Rectal smooth muscle tissue (tissue), 1 donor: ENCODE measurements at regions not wholly inside any gene's neighbourhood (a gene's known extent, or its start where the extent isn't known, plus 50 kb on each side); places are given as distances from the start of the nearest gene placed in this dataset.

Experiments
- H3K27ac ChIP-seq: one replicate; pipeline ENCODE4 v1.7.0; 2013; ENCODE audit warnings: low read depth, low read length, inconsistent platforms
- H3K27me3 ChIP-seq: one replicate; pipeline ENCODE4 v1.7.0; 2013; ENCODE audit warnings: low read length; ENCODE audit not compliant: control insufficient read depth, insufficient read depth
- H3K36me3 ChIP-seq: one replicate; pipeline ENCODE4 v1.7.0; 2013; ENCODE audit warnings: low read length; ENCODE audit not compliant: control insufficient read depth, insufficient read depth
- H3K4me1 ChIP-seq: one replicate; pipeline ENCODE4 v1.7.0; 2013; ENCODE audit warnings: low read length; ENCODE audit not compliant: control insufficient read depth, insufficient read depth
- H3K4me3 ChIP-seq: one replicate; pipeline ENCODE4 v1.7.0; 2013; ENCODE audit warnings: low read length
- H3K9ac ChIP-seq: one replicate; pipeline ENCODE4 v1.7.0; 2013; ENCODE audit warnings: low read length

GRCh38 chr6:3635482-3635881 is 116.0 kb downstream of the PXDC1 start:
- no peaks in the 10 kb centered on the region for H3K4me1 ChIP-seq
- no peaks in the 10 kb centered on the region for H3K36me3 ChIP-seq
- no peaks in the 10 kb centered on the region for H3K27me3 ChIP-seq
- H3K4me3 ChIP-seq: no peak overlapping the region
- no peak overlapping the region for H3K9ac ChIP-seq
- H3K27ac ChIP-seq: no peak overlapping the region

DNA sequence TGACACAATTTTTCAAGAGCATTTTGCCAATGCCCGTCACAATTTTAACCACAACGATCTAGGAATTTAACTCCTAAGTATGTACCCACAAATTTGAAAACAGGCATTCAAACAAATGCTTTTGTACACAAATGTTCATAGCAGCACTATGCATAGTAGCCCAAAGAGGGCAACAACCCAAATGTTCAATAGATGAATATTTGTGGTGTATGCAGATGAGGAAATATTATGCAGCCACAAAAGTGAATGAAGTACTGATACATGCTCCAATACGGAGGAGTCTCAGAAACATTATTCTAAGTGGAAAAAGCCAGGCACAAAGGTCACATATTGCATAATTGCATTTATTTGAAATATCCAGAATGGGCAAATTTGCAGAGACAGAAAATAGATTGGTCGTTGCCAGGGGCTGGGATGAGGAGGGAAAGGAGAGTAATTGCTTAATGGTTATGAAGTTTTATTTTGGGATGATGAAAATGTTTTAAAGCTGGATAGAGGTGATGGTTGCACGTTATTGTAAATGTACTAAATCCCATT is 117.2 kb downstream of the PXDC1 start:
- no peak overlapping the region for H3K4me3 ChIP-seq
- no peak overlapping the region for H3K27ac ChIP-seq
- H3K4me1 ChIP-seq: no peaks in the 10 kb centered on the region
- H3K27me3 ChIP-seq: no peaks in the 10 kb centered on the region
- no peak overlapping the region for H3K9ac ChIP-seq
- no peaks in the 10 kb centered on the region for H3K36me3 ChIP-seq

DNA sequence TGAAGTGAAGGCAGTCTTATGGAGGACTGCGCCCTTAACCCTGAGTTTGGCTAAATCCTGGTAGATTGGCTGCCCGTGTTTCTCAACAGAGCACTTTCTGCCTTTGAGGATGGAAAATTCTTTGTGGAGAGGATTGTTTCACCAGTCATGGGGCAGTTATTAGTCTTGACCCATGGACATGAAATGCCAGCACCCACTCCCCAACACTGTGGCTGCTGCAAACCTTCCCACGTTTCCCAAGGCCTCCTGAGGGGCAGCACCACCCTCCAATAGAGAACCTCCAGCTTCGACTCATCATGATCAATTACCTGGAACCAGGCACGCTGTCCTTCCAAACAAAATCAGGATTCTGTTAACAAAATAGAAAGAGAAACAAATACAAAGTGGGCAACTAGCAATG is 117.8 kb downstream of the PXDC1 start:
- Histone ChIP-seq H3K4me1 (no peaks in the 10 kb centered on the region), H3K9ac (no peak overlapping the region), H3K27me3 (no peaks in the 10 kb centered on the region), H3K27ac (no peak overlapping the region), H3K4me3 (no peak overlapping the region), H3K36me3 (no peaks in the 10 kb centered on the region)

DNA sequence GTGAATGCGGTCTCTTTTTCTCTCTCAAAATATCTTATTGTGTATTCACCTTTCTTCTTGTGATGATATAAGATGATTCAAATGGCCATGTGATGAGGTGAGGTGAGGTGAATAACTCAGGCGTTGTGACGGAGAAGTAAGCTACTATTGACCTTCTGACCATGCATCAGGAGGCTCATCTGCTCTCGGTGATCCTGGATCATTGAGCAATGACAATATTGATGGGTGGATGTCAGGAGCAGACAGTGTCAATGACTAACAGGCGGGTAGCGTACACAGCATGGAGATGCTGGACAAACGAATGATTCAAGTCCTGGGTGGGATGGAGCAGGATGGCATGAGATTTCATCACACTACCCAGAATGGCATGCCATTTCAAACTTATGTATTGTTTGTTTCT is 119.6 kb downstream of the PXDC1 start:
- H3K4me1 ChIP-seq: no peaks in the 10 kb centered on the region
- no peak overlapping the region for H3K4me3 ChIP-seq
- no peaks in the 10 kb centered on the region for H3K36me3 ChIP-seq
- H3K27me3 ChIP-seq: no peaks in the 10 kb centered on the region
- H3K27ac ChIP-seq: no peak overlapping the region
- H3K9ac ChIP-seq: no peak overlapping the region

- no peak overlapping the region for H3K27ac ChIP-seq
- no peak overlapping the region for H3K9ac ChIP-seq
- no peaks in the 10 kb centered on the region for H3K27me3 ChIP-seq
- H3K36me3 ChIP-seq: no peaks in the 10 kb centered on the region
- no peak overlapping the region for H3K4me3 ChIP-seq
- H3K4me1 ChIP-seq: no peaks in the 10 kb centered on the region
These were observed 120.3 kb downstream of the PXDC1 start for GRCh38 chr6:3631186-3631585.

DNA sequence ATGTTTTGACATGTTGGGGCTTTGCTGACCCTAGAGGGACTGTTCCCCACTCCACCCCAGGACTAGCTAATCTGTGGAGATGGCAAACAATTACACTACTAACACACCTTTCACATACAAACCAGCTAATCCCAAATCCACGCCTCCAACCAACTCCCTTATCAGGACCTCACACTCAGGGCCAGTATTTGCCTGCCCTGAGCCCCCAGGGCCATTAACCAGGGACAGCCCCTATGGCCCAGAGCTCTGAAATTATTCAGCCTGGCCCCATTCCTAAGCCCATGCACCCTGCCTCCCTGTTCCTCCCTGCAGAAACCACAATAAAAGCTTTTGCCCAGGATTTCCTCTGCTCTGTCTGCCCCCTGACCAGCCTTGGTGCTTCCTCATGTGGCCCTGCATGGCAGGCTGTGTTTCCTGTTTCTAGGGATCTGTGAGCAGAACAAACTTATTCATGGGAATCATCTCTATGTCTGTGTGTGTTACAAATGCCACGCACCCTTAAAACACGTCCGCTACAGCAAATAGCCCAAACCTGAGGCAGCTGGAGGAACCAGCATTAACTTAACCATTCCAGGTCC is 121.2 kb downstream of the PXDC1 start:
- H3K27me3 ChIP-seq: no peaks in the 10 kb centered on the region
- H3K36me3 ChIP-seq: no peaks in the 10 kb centered on the region
- H3K4me1 ChIP-seq: no peaks in the 10 kb centered on the region
- H3K27ac ChIP-seq: no peak overlapping the region
- no peak overlapping the region for H3K4me3 ChIP-seq
- no peak overlapping the region for H3K9ac ChIP-seq

GRCh38 chr6:3627956-3628835 is 123.3 kb downstream of the PXDC1 start:
- no peaks in the 10 kb centered on the region for H3K27me3 ChIP-seq
- H3K4me3 ChIP-seq: no peak overlapping the region
- H3K4me1 ChIP-seq: no peaks in the 10 kb centered on the region
- no peaks in the 10 kb centered on the region for H3K36me3 ChIP-seq
- no peak overlapping the region for H3K9ac ChIP-seq
- H3K27ac ChIP-seq: no peak overlapping the region

DNA sequence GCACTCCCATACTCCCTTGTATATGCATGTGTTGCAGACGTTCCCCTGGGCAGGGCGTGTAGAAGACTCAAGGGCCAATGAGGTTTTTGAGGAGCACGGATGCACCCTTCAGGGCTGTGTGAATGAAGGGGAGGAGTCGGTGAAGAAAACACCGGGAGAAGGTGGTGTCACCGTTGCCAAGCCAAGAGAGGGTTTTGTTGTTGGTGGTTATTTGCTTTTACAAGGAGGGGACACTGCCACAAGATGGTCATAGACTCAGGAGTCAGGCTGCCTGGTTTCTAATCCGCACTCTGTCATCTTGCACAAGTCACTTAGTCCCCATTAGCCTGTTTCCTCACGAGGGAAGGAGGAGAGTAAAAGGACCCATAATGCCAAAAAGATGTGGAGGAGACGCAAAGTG is 124.0 kb downstream of the PXDC1 start:
- H3K4me3 ChIP-seq: no peak overlapping the region
- H3K27ac ChIP-seq: no peak overlapping the region
- no peaks in the 10 kb centered on the region for H3K36me3 ChIP-seq
- no peaks in the 10 kb centered on the region for H3K4me1 ChIP-seq
- H3K9ac ChIP-seq: no peak overlapping the region
- no peaks in the 10 kb centered on the region for H3K27me3 ChIP-seq

DNA sequence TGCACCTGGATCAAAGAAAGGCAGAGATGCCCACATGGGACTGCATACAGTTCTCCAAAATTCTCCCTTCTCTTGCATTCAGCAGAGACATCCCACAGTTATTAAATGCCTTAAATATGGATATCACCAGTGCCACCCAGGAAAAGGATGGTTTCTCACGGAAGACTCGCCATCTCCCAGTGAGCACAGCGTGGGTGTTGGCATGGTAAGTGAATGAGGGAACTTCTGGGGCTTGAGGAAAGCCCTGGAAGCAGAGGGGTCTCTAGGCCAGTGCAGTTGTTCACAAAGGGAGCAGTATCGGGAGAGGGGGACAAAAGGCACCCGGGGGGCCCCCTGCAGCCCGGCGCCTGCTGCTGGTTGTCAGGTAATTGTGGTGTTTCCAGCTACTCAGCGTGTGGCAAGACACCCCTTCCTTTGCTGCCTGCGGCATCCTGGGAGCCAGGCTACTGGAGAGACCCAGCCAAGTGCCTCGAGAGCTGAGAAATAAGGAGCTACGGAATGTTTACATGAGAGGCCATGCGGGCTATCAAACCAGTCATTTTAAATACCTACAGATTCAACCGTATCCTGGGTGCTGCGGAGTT is 125.4 kb downstream of the PXDC1 start:
- no peaks in the 10 kb centered on the region for H3K27me3 ChIP-seq
- no peaks in the 10 kb centered on the region for H3K36me3 ChIP-seq
- no peak overlapping the region for H3K9ac ChIP-seq
- H3K4me1 ChIP-seq: no peaks in the 10 kb centered on the region
- H3K4me3 ChIP-seq: no peak overlapping the region
- no peak overlapping the region for H3K27ac ChIP-seq

- Histone ChIP-seq H3K4me1 (no peaks in the 10 kb centered on the region), H3K9ac (no peak overlapping the region), H3K27ac (no peak overlapping the region), H3K36me3 (no peaks in the 10 kb centered on the region), H3K4me3 (no peak overlapping the region), H3K27me3 (no peaks in the 10 kb centered on the region)
These were observed 126.1 kb downstream of the PXDC1 start for GRCh38 chr6:3625149-3625979.

DNA sequence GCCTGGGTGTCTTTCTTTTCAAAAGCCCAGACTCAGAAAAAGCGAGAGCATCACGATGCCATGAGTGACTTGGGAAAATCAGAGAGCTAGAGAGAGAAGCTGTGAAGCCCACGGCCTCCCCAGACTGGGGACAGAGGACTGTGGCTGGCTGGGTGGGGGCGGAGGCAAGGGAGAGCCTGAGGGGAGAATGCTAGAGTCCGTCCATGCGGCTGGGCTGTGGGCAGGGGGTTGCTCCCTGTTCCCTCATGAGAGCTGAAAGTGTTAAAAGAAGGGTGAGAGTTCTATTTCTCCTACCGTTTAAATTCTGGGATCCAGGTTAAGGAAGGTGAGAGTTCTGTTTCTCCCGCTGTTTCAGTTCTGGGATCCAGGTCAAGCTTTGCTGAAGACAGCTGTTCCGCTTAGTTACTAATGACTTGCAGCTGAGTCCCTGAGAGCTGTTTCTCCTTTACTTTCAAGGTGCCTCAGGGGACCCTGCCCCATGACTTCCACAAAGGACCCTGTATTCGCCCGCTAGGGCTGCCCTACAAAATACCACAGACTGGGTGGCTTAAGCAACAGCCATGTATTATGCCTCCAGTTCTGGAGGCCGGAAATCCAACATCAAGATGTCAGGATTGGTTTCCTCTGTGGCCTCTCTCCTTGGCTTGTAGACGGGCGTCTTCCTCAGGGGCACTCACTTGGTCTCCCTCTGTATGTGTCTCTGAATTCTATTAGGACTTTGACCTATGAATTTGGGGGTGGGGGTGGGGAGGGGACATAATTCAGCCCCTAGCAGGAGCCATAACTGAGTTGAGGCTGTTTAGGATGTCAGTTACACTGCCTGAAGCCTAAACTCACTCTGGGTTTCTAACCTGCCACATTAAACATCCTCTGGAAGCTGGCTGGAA is 127.0 kb downstream of the PXDC1 start:
- Histone ChIP-seq H3K27ac (no peak overlapping the region), H3K36me3 (no peaks in the 10 kb centered on the region), H3K4me1 (no peaks in the 10 kb centered on the region), H3K4me3 (no peak overlapping the region), H3K9ac (no peak overlapping the region), H3K27me3 (no peaks in the 10 kb centered on the region)
